ENCODE measurements at regions not wholly inside any gene's neighbourhood (a gene's known extent, or its start where the extent isn't known, plus 50 kb on each side); places are given as distances from the start of the nearest gene placed in this dataset.

DNA sequence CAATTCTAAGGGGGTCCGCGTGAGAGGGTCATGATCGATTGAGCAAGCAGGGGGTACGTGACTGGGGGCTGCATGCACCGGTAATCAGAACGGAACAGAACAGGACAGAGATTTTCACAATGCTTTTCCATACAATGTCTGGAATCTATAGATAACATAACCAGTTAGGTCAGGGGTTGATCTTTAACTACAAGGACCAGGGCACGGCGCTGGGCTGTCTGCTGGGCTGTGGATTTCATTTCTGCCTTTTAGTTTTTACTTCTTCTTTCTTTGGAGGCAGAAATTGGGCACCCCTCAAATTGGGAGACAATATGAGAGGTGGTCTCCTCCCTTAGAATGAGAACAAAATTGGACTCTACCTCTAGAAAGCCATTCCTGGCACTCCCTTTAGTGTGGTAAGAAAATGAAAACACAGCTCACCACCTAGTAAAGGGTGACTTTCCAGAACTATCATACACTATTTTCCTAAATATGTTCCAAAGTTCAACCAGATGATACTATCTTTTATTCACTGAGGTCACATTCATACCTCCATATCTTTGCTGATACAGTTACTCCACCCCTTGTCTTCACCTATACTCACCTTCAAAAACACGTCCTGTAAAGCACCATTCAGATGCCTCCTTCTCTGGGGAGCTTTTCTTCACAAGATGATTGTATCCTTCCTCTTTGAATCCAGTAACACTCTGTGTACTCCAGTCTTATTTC, 1058.3 kb upstream of the SLIT2 start:
- H3K36me3 ChIP-seq (replicated peaks in 1 of 2; ENCODE audit: control insufficient read depth in 1 of 2, insufficient read depth in 2 of 2, low read length in 2 of 2), result no peaks in the 10 kb centered on the region
- POLR2A ChIA-PET, result no interaction called here
- H3K79me2 ChIP-seq (ENCODE audit: insufficient read depth, low read length), result no peaks in the 10 kb centered on the region
- intact Hi-C loops (cut with micrococcal nuclease; ENCODE audit: unreplicated experiment), result no loop called here
- H3K9ac ChIP-seq (ENCODE audit: insufficient read depth, low read depth, low read length), result no peak overlapping the region
- no peak overlapping the region for H2AFZ ChIP-seq (ENCODE audit: low read length)
- H3K27me3 ChIP-seq (ENCODE audit: control insufficient read depth in 1 of 2, insufficient read depth in 2 of 2, low read length in 2 of 2), result no peaks in the 10 kb centered on the region
- no peaks in the 10 kb centered on the region for H4K20me1 ChIP-seq (ENCODE audit: insufficient read depth, low read length)
- no peak overlapping the region for H3K4me3 ChIP-seq (replicated peaks in 1 of 3; ENCODE audit: insufficient read depth in 1 of 3, low read depth in 2 of 3, low read length in 3 of 3)
- CTCF ChIA-PET (ENCODE audit: low intra/inter-chr PET ratio, low total read pairs), result no interaction called here
- no peak overlapping the region for H3K4me2 ChIP-seq (ENCODE audit: low read depth, low read length)
- no peak for DNase-seq (ENCODE audit: low spot score)
- no peaks in the 10 kb centered on the region for H3K4me1 ChIP-seq (ENCODE audit: insufficient read depth, low read length)
- no peak for FAIRE-seq
- in situ Hi-C loops (cut with HindIII; ENCODE audit: extremely low pct_ligation_motif_present, low pct_unique_long_range_greater_than_20kb), result no loop called here
- ATAC-seq, result no peak
- TF ChIP-seq NFYB (CRISPR knock-in tag; IDR thresholded peaks at IDR 0.05) (no peak), ISL2 (CRISPR knock-in tag; IDR thresholded peaks at IDR 0.05) (no peak), FOXK1 (CRISPR knock-in tag; IDR thresholded peaks at IDR 0.05; ENCODE audit: borderline replicate concordance, low read depth) (no peak), EHMT2 (IDR thresholded peaks at IDR 0.05; ENCODE audit: borderline replicate concordance, low read depth, low read length) (no peak), FOXP4 (CRISPR knock-in tag; IDR thresholded peaks at IDR 0.05) (no peak), NRL (CRISPR knock-in tag; IDR thresholded peaks at IDR 0.05; ENCODE audit: borderline replicate concordance) (no peak), ZNF256 (CRISPR knock-in tag; conservative IDR thresholded peaks at IDR 0.05) (no peak), POLR2AphosphoS2 (IDR thresholded peaks at IDR 0.05; ENCODE audit: low read depth, low read length) (no peak), JUN (CRISPR knock-in tag; IDR thresholded peaks at IDR 0.05) (no peak)
- TF ChIP-seq, protein P1, sequence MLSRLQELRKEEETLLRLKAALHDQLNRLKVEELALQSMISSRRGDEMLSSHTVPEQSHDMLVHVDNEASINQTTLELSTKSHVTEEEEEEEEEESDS (CRISPR knock-in tag; IDR thresholded peaks at IDR 0.05; ENCODE audit: borderline replicate concordance), result no peak
- 1% methylated on average over 9 of the region's 9 CpGs for WGBS (ENCODE audit: low lambda C conversion rate)
- peaks cover 87% of the 10 kb centered on the region for H3K9me3 ChIP-seq (ENCODE audit: low read length)
- no peak overlapping the region for H3K27ac ChIP-seq (ENCODE audit: extremely low read length, insufficient read depth, low read length)
- no TSS peak for BruUV-seq (replicated peaks)

Data from HepG2 (cell line).